SU-DHL-6 (cell line): ENCODE measurements at regions not wholly inside any gene's neighbourhood (a gene's known extent, or its start where the extent isn't known, plus 50 kb on each side); places are given as distances from the start of the nearest gene placed in this dataset.

Source experiments
- H2AFZ ChIP-seq: fragments of 200-600 bp; sonication (generic); 2 replicates; pipeline ENCODE4 v1.6.1; 2014; ENCODE audit warnings: low read depth, mild to moderate bottlenecking, moderate library complexity, mixed read lengths, antibody characterized with exemption, low read length; ENCODE audit not compliant: severe bottlenecking
- H3F3A ChIP-seq: fragments of 200-600 bp; shearing (Covaris generic); 2 replicates; pipeline ENCODE4 v1.6.0; 2016; ENCODE audit warnings: antibody characterized with exemption, mild to moderate bottlenecking; ENCODE audit not compliant: insufficient read depth
- H3K27ac ChIP-seq: fragments of 200-600 bp; sonication (generic); 2 replicates; pipeline ENCODE4 v1.5.1; 2016; ENCODE audit warnings: low read depth, mild to moderate bottlenecking, low read length, moderate library complexity, mixed read lengths
- H3K27me3 ChIP-seq: fragments of 200-600 bp; sonication (generic), shearing (Covaris generic); 2 replicates; pipeline ENCODE4 v1.6.0; 2014; ENCODE audit warnings: mild to moderate bottlenecking, low read length
- H3K36me3 ChIP-seq: fragments of 200-600 bp; sonication (generic); 2 replicates; pipeline ENCODE4 v1.6.1; 2014; ENCODE audit warnings: mild to moderate bottlenecking, low read length, mixed read lengths
- H3K4me2 ChIP-seq: fragments of 300-600, 200-600 bp; shearing (Covaris generic), sonication (generic); 2 replicates; pipeline ENCODE4 v1.6.0; 2014; ENCODE audit warnings: low read length, low read depth, mild to moderate bottlenecking; ENCODE audit not compliant: poor library complexity, severe bottlenecking
- H3K4me3 ChIP-seq: fragments of 200-600 bp; sonication (generic); 2 replicates; pipeline ENCODE4 v1.5.1; 2014; ENCODE audit warnings: antibody characterized with exemption, low read length, mild to moderate bottlenecking, mixed read lengths; ENCODE audit not compliant: insufficient read depth, poor library complexity, severe bottlenecking
- H3K79me2 ChIP-seq: fragments of 200-600 bp; sonication (generic); 2 replicates; pipeline ENCODE4 v1.6.1; 2014; ENCODE audit warnings: mild to moderate bottlenecking, low read length, moderate library complexity; ENCODE audit not compliant: insufficient read depth
- H3K9ac ChIP-seq: fragments of 200-600 bp; sonication (generic); 2 replicates; pipeline ENCODE4 v1.7.0; 2014; ENCODE audit warnings: mild to moderate bottlenecking, low read length
- H3K9me2 ChIP-seq: fragments of 200-600 bp; sonication (generic); replicated peaks from 2 replicates; pipeline ENCODE4 v1.6.1; 2014; ENCODE audit warnings: low read length; ENCODE audit not compliant: insufficient read depth
- H3K9me3 ChIP-seq: fragments of 200-600 bp; sonication (generic); 2 replicates; pipeline ENCODE4 v1.6.1; 2014; ENCODE audit warnings: low read length, mixed read lengths; ENCODE audit not compliant: insufficient read depth
- H4K20me1 ChIP-seq: fragments of 200-600 bp; sonication (generic); 2 replicates; pipeline ENCODE4 v1.6.1; 2014; ENCODE audit warnings: low read depth, mild to moderate bottlenecking, antibody characterized with exemption, low read length, moderate library complexity, mixed read lengths
- CTCF ChIP-seq: fragments of 200-600 bp; sonication (generic); IDR thresholded peaks from one replicate; pipeline ENCODE4 v1.5.1; 2017; ENCODE audit warnings: antibody characterized with exemption, mild to moderate bottlenecking, low read length, moderate library complexity; ENCODE audit not compliant: insufficient read depth, poor library complexity, severe bottlenecking
- EZH2phosphoT487 ChIP-seq: fragments of 200-600 bp; sonication (generic), shearing (Covaris generic); conservative IDR thresholded peaks from 2 replicates; pipeline ENCODE4 v1.6.1; 2018; ENCODE audit warnings: mild to moderate bottlenecking, antibody characterized with exemption, low read length, moderate library complexity, mixed read lengths

DNA sequence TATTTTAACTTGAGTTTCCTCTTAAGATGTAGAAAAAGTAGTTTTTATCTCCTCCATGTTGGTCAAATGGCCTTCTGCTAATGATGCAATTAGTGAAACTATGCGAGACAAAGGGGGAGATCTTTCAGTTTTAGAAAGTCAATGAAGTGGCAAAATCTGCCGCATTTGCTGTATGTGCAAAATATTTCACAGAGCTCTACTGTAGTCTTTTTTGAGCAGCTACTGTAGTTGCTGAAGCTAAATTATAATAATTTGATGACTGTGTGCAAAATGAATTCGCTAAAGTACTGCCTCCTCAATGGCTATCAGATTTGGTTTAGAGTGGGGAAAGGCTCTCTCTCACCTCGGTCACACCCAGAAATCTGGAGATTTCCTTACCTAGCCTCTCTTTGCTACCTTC lies 267.6 kb upstream of the ZFP64 start:
- no peak overlapping the region for H2AFZ ChIP-seq
- no peaks in the 10 kb centered on the region for H3K9me3 ChIP-seq
- no peaks in the 10 kb centered on the region for H3K36me3 ChIP-seq
- no peaks in the 10 kb centered on the region for H3K27me3 ChIP-seq
- no peaks in the 10 kb centered on the region for H3K9me2 ChIP-seq
- H3K9ac ChIP-seq = no peak overlapping the region
- H3K4me2 ChIP-seq = no peak overlapping the region
- no peak overlapping the region for H3K27ac ChIP-seq
- TF ChIP-seq EZH2phosphoT487 = no peak
- no peak for TF ChIP-seq CTCF
- H3K4me3 ChIP-seq = no peak overlapping the region
- H3F3A ChIP-seq = no peaks in the 10 kb centered on the region
- no peaks in the 10 kb centered on the region for H4K20me1 ChIP-seq
- no peaks in the 10 kb centered on the region for H3K79me2 ChIP-seq

- Histone ChIP-seq H3K79me2 (no peaks in the 10 kb centered on the region), H3K9ac (no peak overlapping the region), H2AFZ (no peak overlapping the region), H3K4me3 (no peak overlapping the region), H3K9me2 (no peaks in the 10 kb centered on the region), H3K27ac (no peak overlapping the region), H3F3A (no peaks in the 10 kb centered on the region), H3K4me2 (no peak overlapping the region), H4K20me1 (no peaks in the 10 kb centered on the region), H3K9me3 (no peaks in the 10 kb centered on the region), H3K36me3 (no peaks in the 10 kb centered on the region), H3K27me3 (no peaks in the 10 kb centered on the region)
- TF ChIP-seq EZH2phosphoT487 (no peak), CTCF (no peak)
Measured at GRCh38 chr20:52457826-52458225, 266.2 kb upstream of the ZFP64 start.

DNA sequence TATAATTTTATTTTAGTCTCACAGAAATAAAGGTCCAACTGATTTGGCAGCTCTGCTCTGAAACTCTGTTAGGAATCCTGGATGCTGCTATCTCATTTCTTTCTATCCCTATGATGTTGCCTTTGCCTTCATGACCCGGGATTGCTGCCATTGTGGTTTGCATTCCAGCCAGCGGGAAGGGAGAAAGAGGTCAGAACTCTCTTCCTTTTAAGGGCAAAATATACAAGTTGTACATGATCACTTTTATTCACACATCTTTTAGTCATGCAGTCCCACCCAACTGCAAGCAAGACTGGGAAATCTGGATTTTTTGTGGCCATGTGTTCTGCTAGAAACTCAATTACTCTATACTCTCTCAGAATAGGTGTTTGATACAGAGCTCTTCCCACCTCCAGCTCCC lies 263.1 kb upstream of the ZFP64 start:
- H3K79me2 ChIP-seq = no peaks in the 10 kb centered on the region
- no peaks in the 10 kb centered on the region for H3K9me2 ChIP-seq
- no peaks in the 10 kb centered on the region for H3K27me3 ChIP-seq
- no peaks in the 10 kb centered on the region for H3F3A ChIP-seq
- TF ChIP-seq CTCF = no peak
- no peak for TF ChIP-seq EZH2phosphoT487
- H3K4me2 ChIP-seq = no peak overlapping the region
- no peak overlapping the region for H3K4me3 ChIP-seq
- no peak overlapping the region for H3K27ac ChIP-seq
- no peak overlapping the region for H2AFZ ChIP-seq
- H3K9ac ChIP-seq = no peak overlapping the region
- H4K20me1 ChIP-seq = no peaks in the 10 kb centered on the region
- no peaks in the 10 kb centered on the region for H3K9me3 ChIP-seq
- no peaks in the 10 kb centered on the region for H3K36me3 ChIP-seq
